CMK (cell line): ENCODE measurements at regions not wholly inside any gene's neighbourhood (a gene's known extent, or its start where the extent isn't known, plus 50 kb on each side); places are given as distances from the start of the nearest gene placed in this dataset.

ENCODE experiments used
- DNase-seq: peaks from one replicate; pipeline ENCODE4 v3.0.0-alpha.2; 2010; ENCODE audit warnings: low read depth

GRCh38 chr5:3041001-3041400 is 289.5 kb upstream of the IRX2 start:
- no peak for DNase-seq

GRCh38 chr5:3036041-3036788 is 284.7 kb upstream of the IRX2 start:
- DNase-seq = no peak

GRCh38 chr5:3035452-3035851 is 284.0 kb upstream of the IRX2 start:
- DNase-seq = no peak

- no peak for DNase-seq
Observed at GRCh38 chr5:3034881-3035280, 283.4 kb upstream of the IRX2 start.

- DNase-seq = no peak
Observed at GRCh38 chr5:3034449-3034848, 283.0 kb upstream of the IRX2 start.

- DNase-seq = no peak
Observed at GRCh38 chr5:3033033-3033755, 281.7 kb upstream of the IRX2 start.

- DNase-seq = no peak
Observed at GRCh38 chr5:3032513-3032912, 281.0 kb upstream of the IRX2 start.

- DNase-seq = no peak
Observed at GRCh38 chr5:3031733-3032378, 280.4 kb upstream of the IRX2 start.

GRCh38 chr5:3030511-3031165 is 279.2 kb upstream of the IRX2 start:
- no peak for DNase-seq

- DNase-seq = no peak
Observed at GRCh38 chr5:3029396-3029795, 277.9 kb upstream of the IRX2 start.

- no peak for DNase-seq
Observed at GRCh38 chr5:3027866-3028635, 276.6 kb upstream of the IRX2 start.

- no peak for DNase-seq
Observed at GRCh38 chr5:3027185-3027865, 275.8 kb upstream of the IRX2 start.

- no peak for DNase-seq
Observed at GRCh38 chr5:3026651-3027050, 275.2 kb upstream of the IRX2 start.

GRCh38 chr5:3026099-3026498 is 274.6 kb upstream of the IRX2 start:
- no peak for DNase-seq

- no peak for DNase-seq
Observed at GRCh38 chr5:3025392-3025791, 273.9 kb upstream of the IRX2 start.

GRCh38 chr5:3024976-3025375 is 273.5 kb upstream of the IRX2 start:
- no peak for DNase-seq

- DNase-seq = no peak
Observed at GRCh38 chr5:3024554-3024953, 273.1 kb upstream of the IRX2 start.

GRCh38 chr5:3024126-3024525 is 272.6 kb upstream of the IRX2 start:
- DNase-seq = no peak

GRCh38 chr5:3023656-3024055 is 272.2 kb upstream of the IRX2 start:
- no peak for DNase-seq

GRCh38 chr5:3022665-3023064 is 271.2 kb upstream of the IRX2 start:
- DNase-seq = no peak

GRCh38 chr5:3020426-3020825 is 268.9 kb upstream of the IRX2 start:
- DNase-seq = no peak
